ENCODE measurements at regions not wholly inside any gene's neighbourhood (a gene's known extent, or its start where the extent isn't known, plus 50 kb on each side); places are given as distances from the start of the nearest gene placed in this dataset.

- peaks cover 0 to 4% (median 3%) of the 10 kb centered on the region in 4 donors for H3K4me1 ChIP-seq (ENCODE audit: control insufficient read depth in 4 of 4, insufficient read depth in 4 of 4, low read length in 3 of 4)
- no peak overlapping the region for H3K4me3 ChIP-seq (ENCODE audit: low read depth in 1 of 3, low read length in 3 of 3)
- no peaks in the 10 kb centered on the region for H3K9me3 ChIP-seq (ENCODE audit: control insufficient read depth in 4 of 4, low read length in 3 of 4)
- WGBS, result 95% methylated on average over 6 of the region's 6 CpGs
- DNase-seq (ENCODE audit: low spot score), result no peak
- H3K27ac ChIP-seq (ENCODE audit: low read depth in 1 of 2, low read length in 2 of 2), result no peak overlapping the region
- H3K9ac ChIP-seq (ENCODE audit: low read depth in 1 of 2, low read length in 2 of 2), result no peak overlapping the region
- H3K27me3 ChIP-seq (ENCODE audit: control insufficient read depth in 4 of 4, insufficient read depth in 4 of 4, low read length in 3 of 4), result no peaks in the 10 kb centered on the region
- H3K36me3 ChIP-seq (ENCODE audit: control insufficient read depth in 4 of 4, insufficient read depth in 3 of 4, low read depth in 1 of 4, low read length in 3 of 4), result no peaks in the 10 kb centered on the region
- TF ChIP-seq TAF1 (conservative IDR thresholded peaks at IDR 0.05), result no peak
These were observed 415.7 kb downstream of the PLK2 start for GRCh38 chr5:58044166-58044565.

GRCh38 chr5:58043032-58043945 is 416.6 kb downstream of the PLK2 start:
- no peak overlapping the region for H3K27ac ChIP-seq (ENCODE audit: low read depth in 1 of 2, low read length in 2 of 2)
- no peaks in the 10 kb centered on the region for H3K9me3 ChIP-seq (ENCODE audit: control insufficient read depth in 4 of 4, low read length in 3 of 4)
- H3K4me1 ChIP-seq (ENCODE audit: control insufficient read depth in 4 of 4, insufficient read depth in 4 of 4, low read length in 3 of 4), result peaks cover 0 to 4% (median 3%) of the 10 kb centered on the region in 4 donors
- TF ChIP-seq TAF1 (conservative IDR thresholded peaks at IDR 0.05), result no peak
- no peak for TF ChIP-seq CTCF (IDR thresholded peaks at IDR 0.05; ENCODE audit: low read depth, low read length, missing input control)
- TF ChIP-seq FOXA1 (IDR thresholded peaks at IDR 0.05), result no peak
- TF ChIP-seq EGR1 (IDR thresholded peaks at IDR 0.05; ENCODE audit: low read depth in 2 of 2), result no peak
- no peak for TF ChIP-seq REST (IDR thresholded peaks at IDR 0.05)
- no peak for TF ChIP-seq GABPA (IDR thresholded peaks at IDR 0.05 in 1 of 2, conservative IDR thresholded peaks at IDR 0.05 in 1 of 2)
- no peak for TF ChIP-seq NR2F2 (IDR thresholded peaks at IDR 0.05)
- TF ChIP-seq FOXA2 (IDR thresholded peaks at IDR 0.05), result no peak
- TF ChIP-seq SP1 (IDR thresholded peaks at IDR 0.05), result no peak
- TF ChIP-seq ZBTB33 (IDR thresholded peaks at IDR 0.05), result no peak
- TF ChIP-seq JUND (IDR thresholded peaks at IDR 0.05), result no peak
- no peak for TF ChIP-seq ATF3 (IDR thresholded peaks at IDR 0.05)
- TF ChIP-seq RAD21 (IDR thresholded peaks at IDR 0.05), result no peak
- H3K36me3 ChIP-seq (ENCODE audit: control insufficient read depth in 4 of 4, insufficient read depth in 3 of 4, low read depth in 1 of 4, low read length in 3 of 4), result no peaks in the 10 kb centered on the region
- no peak for DNase-seq (ENCODE audit: low spot score)
- H3K9ac ChIP-seq (ENCODE audit: low read depth in 1 of 2, low read length in 2 of 2), result no peak overlapping the region
- H3K27me3 ChIP-seq (ENCODE audit: control insufficient read depth in 4 of 4, insufficient read depth in 4 of 4, low read length in 3 of 4), result no peaks in the 10 kb centered on the region
- WGBS, result 77% methylated on average over 2 of the region's 2 CpGs
- H3K4me3 ChIP-seq (ENCODE audit: low read depth in 1 of 3, low read length in 3 of 3), result no peak overlapping the region

Data from liver (tissue), 8 donors.